WERI-Rb-1 (cell line): ENCODE measurements at regions not wholly inside any gene's neighbourhood (a gene's known extent, or its start where the extent isn't known, plus 50 kb on each side); places are given as distances from the start of the nearest gene placed in this dataset.
"Not testable (repeated sequence)": the region's sequence is repeated elsewhere in the genome, so short reads cannot be mapped to it uniquely, and the experiment has no call there.

Experiments
- DNase-seq: peaks from one replicate; pipeline ENCODE4 v3.0.0-alpha.2; 2020
- H3K27ac ChIP-seq: fragments of 250-450 bp; sonication (Bioruptor Pico); 2 replicates; pipeline ENCODE4 v1.5.1; 2020; ENCODE audit warnings: mild to moderate bottlenecking, moderate library complexity
- H3K27me3 ChIP-seq: fragments of 250-450 bp; sonication (Bioruptor Pico); 2 replicates; pipeline ENCODE4 v1.5.1; 2021; ENCODE audit warnings: mild to moderate bottlenecking, low read depth, moderate library complexity; ENCODE audit not compliant: insufficient read depth, severe bottlenecking
- H3K36me3 ChIP-seq: fragments of 250-450 bp; sonication (Bioruptor Pico); 2 replicates; pipeline ENCODE4 v1.5.1; 2020; ENCODE audit warnings: mild to moderate bottlenecking, moderate library complexity
- H3K4me3 ChIP-seq: 2 replicates; pipeline ENCODE4 v1.5.1; 2011; ENCODE audit warnings: low read depth, mild to moderate bottlenecking, control low read depth, low read length
- H3K9me3 ChIP-seq: fragments of 250-450 bp; sonication (Bioruptor Pico); 2 replicates; pipeline ENCODE4 v1.5.1; 2021; ENCODE audit warnings: mild to moderate bottlenecking, moderate library complexity; ENCODE audit not compliant: severe bottlenecking
- TF ChIP-seq, protein P1 (sequence below): IDR thresholded peaks from 2 replicates; pipeline ENCODE4 v1.5.1; 2011; ENCODE audit warnings: low read depth, mild to moderate bottlenecking, control low read depth, inconsistent platforms, low read length

DNA sequence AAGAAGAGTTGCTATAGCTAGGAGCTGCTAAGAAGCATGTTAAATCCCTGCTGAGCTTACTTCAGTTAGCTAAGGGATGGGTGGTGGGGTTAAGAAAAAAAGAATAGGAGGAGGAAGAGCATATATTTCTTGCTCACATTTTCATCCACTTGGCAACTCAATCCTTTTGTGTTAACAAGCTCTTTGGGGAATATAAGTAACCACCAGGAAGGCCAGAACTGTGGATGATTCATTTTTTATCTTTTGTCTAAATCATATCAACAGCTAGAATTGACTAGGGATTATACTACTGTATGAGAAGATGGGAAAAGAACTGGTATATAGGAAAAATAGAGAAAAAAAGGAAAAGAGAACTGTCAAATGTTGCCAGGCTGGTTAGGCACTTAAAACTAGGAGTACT is 555.3 kb upstream of the ARRDC3 start:
- H3K27me3 ChIP-seq = no peaks in the 10 kb centered on the region
- no peaks in the 10 kb centered on the region for H3K36me3 ChIP-seq
- no peak overlapping the region for H3K27ac ChIP-seq
- H3K4me3 ChIP-seq = no peak overlapping the region
- TF ChIP-seq, protein P1, sequence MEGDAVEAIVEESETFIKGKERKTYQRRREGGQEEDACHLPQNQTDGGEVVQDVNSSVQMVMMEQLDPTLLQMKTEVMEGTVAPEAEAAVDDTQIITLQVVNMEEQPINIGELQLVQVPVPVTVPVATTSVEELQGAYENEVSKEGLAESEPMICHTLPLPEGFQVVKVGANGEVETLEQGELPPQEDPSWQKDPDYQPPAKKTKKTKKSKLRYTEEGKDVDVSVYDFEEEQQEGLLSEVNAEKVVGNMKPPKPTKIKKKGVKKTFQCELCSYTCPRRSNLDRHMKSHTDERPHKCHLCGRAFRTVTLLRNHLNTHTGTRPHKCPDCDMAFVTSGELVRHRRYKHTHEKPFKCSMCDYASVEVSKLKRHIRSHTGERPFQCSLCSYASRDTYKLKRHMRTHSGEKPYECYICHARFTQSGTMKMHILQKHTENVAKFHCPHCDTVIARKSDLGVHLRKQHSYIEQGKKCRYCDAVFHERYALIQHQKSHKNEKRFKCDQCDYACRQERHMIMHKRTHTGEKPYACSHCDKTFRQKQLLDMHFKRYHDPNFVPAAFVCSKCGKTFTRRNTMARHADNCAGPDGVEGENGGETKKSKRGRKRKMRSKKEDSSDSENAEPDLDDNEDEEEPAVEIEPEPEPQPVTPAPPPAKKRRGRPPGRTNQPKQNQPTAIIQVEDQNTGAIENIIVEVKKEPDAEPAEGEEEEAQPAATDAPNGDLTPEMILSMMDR = no peak
- no peak for DNase-seq
- H3K9me3 ChIP-seq = no peaks in the 10 kb centered on the region

DNA sequence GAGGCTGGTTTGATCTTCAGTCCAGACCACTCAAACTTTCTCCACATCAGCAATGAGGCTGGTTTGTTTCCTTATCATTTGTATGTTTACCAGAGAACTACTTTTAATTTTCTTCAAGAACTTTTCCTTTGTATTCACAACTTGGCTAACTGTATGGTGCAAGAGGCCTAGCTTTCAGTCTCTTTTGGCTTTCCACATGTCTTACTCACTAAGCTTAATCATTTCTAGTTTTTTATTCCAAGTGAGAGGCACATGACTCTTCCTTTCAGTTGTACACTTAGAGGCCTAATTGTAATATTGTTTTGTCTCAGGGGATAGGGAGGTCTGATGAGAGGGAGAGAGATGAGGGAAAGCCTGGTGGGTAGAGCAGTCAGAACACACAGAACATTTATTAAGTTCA is 554.0 kb upstream of the ARRDC3 start:
- Histone ChIP-seq H3K4me3 (no peak overlapping the region), H3K36me3 (no peaks in the 10 kb centered on the region), H3K27ac (no peak overlapping the region), H3K9me3 (no peaks in the 10 kb centered on the region), H3K27me3 (no peaks in the 10 kb centered on the region)
- no peak for DNase-seq
- TF ChIP-seq, protein P1 = no peak

DNA sequence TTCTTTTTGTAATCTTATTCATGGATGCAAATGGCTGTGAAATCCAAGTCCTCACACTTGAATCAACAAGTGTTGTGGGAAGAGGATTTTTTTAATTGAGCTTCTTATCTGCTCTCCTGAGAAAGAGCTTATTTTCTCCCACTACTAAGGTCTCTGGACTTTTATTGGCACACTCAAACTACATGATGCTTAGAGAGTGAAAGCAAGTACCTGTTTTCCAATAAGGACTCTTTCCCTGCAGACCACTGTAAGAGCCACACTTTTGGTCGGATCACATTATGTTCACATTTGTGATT is 546.4 kb upstream of the ARRDC3 start:
- no peak overlapping the region for H3K4me3 ChIP-seq
- DNase-seq = no peak
- H3K27me3 ChIP-seq = no peaks in the 10 kb centered on the region
- no peak overlapping the region for H3K27ac ChIP-seq
- TF ChIP-seq, protein P1 = no peak
- no peaks in the 10 kb centered on the region for H3K36me3 ChIP-seq
- no peaks in the 10 kb centered on the region for H3K9me3 ChIP-seq

DNA sequence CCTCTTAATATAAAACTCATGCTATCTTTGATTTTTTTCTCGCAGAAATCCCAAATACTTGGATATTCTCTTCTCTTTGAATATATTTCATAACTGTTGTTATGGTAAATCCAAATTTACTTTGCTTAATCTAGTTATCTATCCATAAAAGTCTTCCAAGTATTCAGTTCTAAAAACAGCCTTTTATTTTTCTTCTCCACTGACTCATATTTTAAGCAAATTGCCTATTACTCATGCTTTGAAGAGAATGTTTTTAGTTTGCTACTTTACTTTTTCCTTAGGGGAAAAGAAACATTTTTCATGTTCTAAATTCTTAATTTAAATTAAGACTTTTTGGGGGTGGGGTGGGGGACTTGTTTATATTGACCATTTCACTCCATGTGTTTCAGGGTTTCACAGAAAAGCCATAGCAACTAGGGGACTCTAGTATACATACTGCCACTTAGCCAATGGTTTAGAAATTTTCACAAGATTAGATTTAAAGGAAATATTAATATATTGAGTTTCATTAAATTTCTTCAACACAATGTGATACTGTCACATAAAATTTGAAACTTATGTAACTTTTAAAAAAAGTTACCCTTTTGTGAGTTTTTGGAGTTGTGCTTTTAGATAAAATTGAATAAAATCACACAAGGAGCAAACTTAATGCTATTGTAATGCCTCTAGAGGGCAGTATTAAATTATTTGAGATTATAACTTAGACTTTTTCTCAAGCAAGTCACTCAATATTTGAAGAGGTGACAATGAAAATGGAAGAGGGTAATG is 545.8 kb upstream of the ARRDC3 start:
- H3K9me3 ChIP-seq = no peaks in the 10 kb centered on the region
- no peak overlapping the region for H3K27ac ChIP-seq
- no peaks in the 10 kb centered on the region for H3K27me3 ChIP-seq
- DNase-seq = no peak
- H3K36me3 ChIP-seq = no peaks in the 10 kb centered on the region
- H3K4me3 ChIP-seq = no peak overlapping the region
- TF ChIP-seq, protein P1 = no peak

DNA sequence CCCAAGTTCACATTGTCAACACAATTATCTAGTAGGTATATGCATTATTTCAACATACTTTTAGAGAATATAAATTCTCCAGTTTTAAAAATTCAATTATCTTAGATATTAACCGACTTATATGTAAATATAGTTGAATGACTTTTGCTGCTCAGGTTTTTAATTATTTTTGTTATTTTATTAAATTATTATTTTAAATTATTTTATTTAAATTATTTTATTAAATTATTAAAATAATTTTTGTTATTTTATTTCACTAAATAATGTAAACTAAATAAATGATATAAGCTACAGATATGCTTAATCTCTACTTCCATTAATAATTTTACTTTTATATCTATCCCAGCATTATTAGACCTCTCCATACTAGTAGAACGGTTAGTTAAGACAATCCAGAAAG is 544.3 kb upstream of the ARRDC3 start:
- H3K36me3 ChIP-seq = no peaks in the 10 kb centered on the region
- no peak overlapping the region for H3K4me3 ChIP-seq
- H3K9me3 ChIP-seq = no peaks in the 10 kb centered on the region
- no peak for DNase-seq
- H3K27ac ChIP-seq = no peak overlapping the region
- H3K27me3 ChIP-seq = no peaks in the 10 kb centered on the region
- TF ChIP-seq, protein P1 = no peak

DNA sequence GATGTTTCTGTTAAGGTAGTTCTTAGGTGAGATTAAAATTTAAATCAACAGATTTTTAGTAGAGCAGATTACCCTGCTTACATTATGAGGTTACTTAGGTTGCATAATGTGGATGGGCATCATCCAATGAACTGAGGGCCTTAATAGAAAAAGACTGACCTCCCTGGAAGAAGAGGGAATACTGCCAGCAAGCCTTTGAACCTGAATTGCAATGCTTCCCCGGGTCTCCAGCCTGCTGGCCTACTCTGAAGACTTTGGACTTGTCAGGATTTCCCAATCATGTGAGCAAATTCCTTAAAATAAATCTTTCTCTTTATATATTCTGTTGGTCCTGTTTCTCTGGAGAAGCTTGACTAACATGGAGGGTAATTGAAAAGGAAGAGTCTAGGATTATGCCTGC is 542.1 kb upstream of the ARRDC3 start:
- DNase-seq = no peak
- TF ChIP-seq, protein P1 = no peak
- Histone ChIP-seq H3K27ac (no peak overlapping the region), H3K36me3 (no peaks in the 10 kb centered on the region), H3K27me3 (no peaks in the 10 kb centered on the region), H3K9me3 (no peaks in the 10 kb centered on the region), H3K4me3 (no peak overlapping the region)

DNA sequence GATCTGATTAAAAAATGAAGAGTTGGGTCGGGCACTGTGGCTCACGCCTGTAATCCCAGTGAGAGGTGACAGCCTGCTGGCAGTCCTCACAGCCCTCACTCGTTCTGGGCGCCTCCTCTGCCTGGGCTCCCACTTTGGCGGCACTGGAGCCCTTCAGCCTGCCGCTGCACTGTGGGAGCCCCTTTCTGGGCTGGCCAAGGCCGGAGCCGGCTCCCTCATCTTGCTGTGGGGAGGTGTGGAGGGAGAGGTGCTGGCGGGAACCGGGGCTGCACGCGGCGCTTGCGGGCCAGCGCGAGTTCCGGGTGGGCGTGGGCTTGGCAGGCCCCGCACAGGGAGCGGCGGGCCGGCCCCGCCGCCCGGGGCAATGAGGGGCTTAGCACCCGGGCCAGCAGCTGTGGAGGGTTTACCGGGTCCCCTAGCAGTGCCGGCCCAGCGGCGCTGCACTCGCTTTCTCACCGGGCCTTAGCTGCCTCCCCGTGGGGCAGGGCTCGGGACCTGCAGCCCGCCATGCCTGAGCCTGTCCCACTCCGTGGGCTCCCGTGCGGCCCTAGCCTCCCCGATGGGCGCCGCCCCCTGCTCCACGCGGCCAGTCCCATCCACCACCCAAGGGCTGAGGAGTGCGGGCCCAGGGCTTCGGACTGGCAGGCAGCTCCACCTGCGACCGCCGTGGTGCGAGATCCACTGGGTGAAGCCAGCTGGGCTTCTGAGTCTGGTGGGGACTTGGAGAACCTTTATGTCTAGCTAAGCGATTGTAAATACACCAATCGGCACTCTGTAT is 534.1 kb upstream of the ARRDC3 start:
- not testable (repeated sequence) for H3K36me3 ChIP-seq, H3K9me3 ChIP-seq, H3K27me3 ChIP-seq, DNase-seq, H3K4me3 ChIP-seq, H3K27ac ChIP-seq
